ENCODE measurements at regions not wholly inside any gene's neighbourhood (a gene's known extent, or its start where the extent isn't known, plus 50 kb on each side); places are given as distances from the start of the nearest gene placed in this dataset.

- TF ChIP-seq CTCF (IDR thresholded peaks at IDR 0.05) = no peak
- no peak for TF ChIP-seq POLR2A (IDR thresholded peaks at IDR 0.05)
These were observed 283.6 kb upstream of the CNR1 start for GRCh38 chr6:88449770-88450169.

All from Peyer's patch (tissue), 4 donors.